Endodermal cell (in vitro differentiated cells): ENCODE measurements at regions not wholly inside any gene's neighbourhood (a gene's known extent, or its start where the extent isn't known, plus 50 kb on each side); places are given as distances from the start of the nearest gene placed in this dataset.

ENCODE experiments used
- DNase-seq: peaks from one replicate; pipeline ENCODE4 v3.0.0-alpha.2; 2017
- H3K27ac ChIP-seq: 2 replicates; pipeline ENCODE4 v1.5.1; 2013; ENCODE audit warnings: mild to moderate bottlenecking, low read depth, low read length, moderate library complexity
- H3K27me3 ChIP-seq: 2 replicates; pipeline ENCODE4 v1.6.1; 2013; ENCODE audit warnings: mild to moderate bottlenecking, low read length, moderate library complexity; ENCODE audit not compliant: insufficient read depth, control insufficient read depth, poor library complexity, severe bottlenecking
- H3K36me3 ChIP-seq: 2 replicates; pipeline ENCODE4 v1.7.0; 2013; ENCODE audit warnings: mild to moderate bottlenecking, low read length, moderate library complexity; ENCODE audit not compliant: control insufficient read depth, insufficient read depth
- H3K4me1 ChIP-seq: one replicate; pipeline ENCODE4 v1.7.0; 2013; ENCODE audit warnings: low read length; ENCODE audit not compliant: control insufficient read depth, insufficient read depth
- H3K4me3 ChIP-seq: 2 replicates; pipeline ENCODE4 v1.5.1; 2013; ENCODE audit warnings: mild to moderate bottlenecking, low read length, moderate library complexity
- H3K9ac ChIP-seq: 2 replicates; pipeline ENCODE4 v1.6.1; 2013; ENCODE audit warnings: mild to moderate bottlenecking, low read length, moderate library complexity; ENCODE audit not compliant: poor library complexity, severe bottlenecking; ENCODE audit errors: extremely low read depth
- H3K9me3 ChIP-seq: 2 replicates; pipeline ENCODE4 v1.6.1; 2013; ENCODE audit warnings: mild to moderate bottlenecking, low read length, moderate library complexity; ENCODE audit not compliant: control insufficient read depth
- H3K27ac Mint-ChIP-seq: 2 replicates; pipeline ENCODE4 v1.8.0; 2020; ENCODE audit warnings: mixed read lengths
- H3K27me3 Mint-ChIP-seq: 2 replicates; pipeline ENCODE4 v1.8.0; 2021; ENCODE audit warnings: mild to moderate bottlenecking, mixed read lengths; ENCODE audit not compliant: insufficient read depth
- H3K36me3 Mint-ChIP-seq: 2 replicates; pipeline ENCODE4 v1.8.0; 2020; ENCODE audit warnings: low read depth, mixed read lengths
- H3K4me1 Mint-ChIP-seq: 2 replicates; pipeline ENCODE4 v1.8.0; 2020; ENCODE audit warnings: mixed read lengths
- H3K4me3 Mint-ChIP-seq: 2 replicates; pipeline ENCODE4 v1.8.0; 2020; ENCODE audit warnings: mild to moderate bottlenecking, moderate library complexity, mixed read lengths
- H3K9me3 Mint-ChIP-seq: 2 replicates; pipeline ENCODE4 v1.8.0; 2020; ENCODE audit warnings: mild to moderate bottlenecking, mixed read lengths
- WGBS, 2 experiments: methylation state at CpG; one replicate each; pipeline versions ENCODE4 v1.1.5 to v1.1.7; 2013; ENCODE audit warnings: missing lambda C conversion rate in 2 of 2, mixed read lengths in 1 of 2; ENCODE audit not compliant: insufficient coverage in 1 of 2, insufficient read length in 1 of 2; 5-methylcytosine and 5-hydroxymethylcytosine counted together
- TF ChIP-seq, protein P1 (sequence below): fragments of 200-600 bp; sonication (generic); conservative IDR thresholded peaks from 2 replicates; pipeline ENCODE4 v1.5.0; 2021; ENCODE audit warnings: antibody characterized with exemption, mild to moderate bottlenecking

DNA sequence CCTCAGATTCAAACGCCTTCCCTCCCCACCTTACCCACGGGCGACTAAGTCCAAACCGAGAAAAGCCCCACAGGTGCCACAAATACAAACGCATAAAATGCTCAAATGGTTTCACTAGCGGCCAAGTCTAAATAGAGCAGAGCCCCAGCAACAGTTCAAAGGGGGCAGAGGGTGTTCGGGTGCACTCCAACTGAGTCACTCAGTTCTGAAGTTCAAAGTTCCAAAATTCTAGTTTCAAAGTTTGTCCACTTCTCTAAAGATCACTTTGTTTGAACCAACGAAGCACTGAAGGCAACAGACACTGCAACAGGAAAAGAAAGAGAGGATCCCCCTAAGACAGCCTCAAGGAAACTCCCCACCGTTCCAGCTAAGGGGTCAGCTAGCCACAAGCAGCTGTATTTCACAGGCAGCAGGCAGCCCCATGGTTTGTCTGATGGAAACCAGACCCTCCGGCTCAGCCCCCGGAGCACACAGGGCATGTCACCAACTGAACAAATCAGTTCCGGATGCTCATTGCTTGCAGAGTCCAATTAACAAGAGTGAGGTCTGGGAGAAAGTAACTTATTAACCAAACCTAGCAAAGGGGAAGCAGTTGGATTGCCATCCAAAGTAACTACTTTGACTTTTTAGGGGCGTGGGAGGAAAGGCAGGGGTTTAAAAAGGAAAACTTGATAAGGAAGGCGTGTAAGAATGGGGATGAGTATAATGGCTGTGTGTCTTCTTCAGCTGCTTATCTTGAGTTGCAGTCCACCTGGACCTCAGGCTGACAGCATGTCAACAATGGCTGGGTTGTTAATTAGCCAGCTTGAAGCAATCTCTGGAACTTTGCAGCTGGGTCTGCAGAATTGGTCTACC lies 1423.9 kb upstream of the PRMT6 start:
- no peaks in the 10 kb centered on the region for H3K27me3 Mint-ChIP-seq
- peak; percentile 54 for DNase-seq
- H3K4me1 Mint-ChIP-seq, result peaks cover 28% of the 10 kb centered on the region
- H3K4me3 Mint-ChIP-seq, result peak overlapping the region; percentile 20
- Histone ChIP-seq H3K9ac (no peak overlapping the region), H3K4me3 (peak overlapping the region; percentile 26), H3K9me3 (no peaks in the 10 kb centered on the region), H3K27ac (no peak overlapping the region), H3K27me3 (no peaks in the 10 kb centered on the region), H3K4me1 (no peaks in the 10 kb centered on the region), H3K36me3 (no peaks in the 10 kb centered on the region)
- WGBS, 2 experiments, result 82 to 87% methylated on average over 4 to 14 of the region's 14 CpGs
- peaks cover 3% of the 10 kb centered on the region for H3K36me3 Mint-ChIP-seq
- peaks cover 13% of the 10 kb centered on the region for H3K9me3 Mint-ChIP-seq
- TF ChIP-seq, protein P1, sequence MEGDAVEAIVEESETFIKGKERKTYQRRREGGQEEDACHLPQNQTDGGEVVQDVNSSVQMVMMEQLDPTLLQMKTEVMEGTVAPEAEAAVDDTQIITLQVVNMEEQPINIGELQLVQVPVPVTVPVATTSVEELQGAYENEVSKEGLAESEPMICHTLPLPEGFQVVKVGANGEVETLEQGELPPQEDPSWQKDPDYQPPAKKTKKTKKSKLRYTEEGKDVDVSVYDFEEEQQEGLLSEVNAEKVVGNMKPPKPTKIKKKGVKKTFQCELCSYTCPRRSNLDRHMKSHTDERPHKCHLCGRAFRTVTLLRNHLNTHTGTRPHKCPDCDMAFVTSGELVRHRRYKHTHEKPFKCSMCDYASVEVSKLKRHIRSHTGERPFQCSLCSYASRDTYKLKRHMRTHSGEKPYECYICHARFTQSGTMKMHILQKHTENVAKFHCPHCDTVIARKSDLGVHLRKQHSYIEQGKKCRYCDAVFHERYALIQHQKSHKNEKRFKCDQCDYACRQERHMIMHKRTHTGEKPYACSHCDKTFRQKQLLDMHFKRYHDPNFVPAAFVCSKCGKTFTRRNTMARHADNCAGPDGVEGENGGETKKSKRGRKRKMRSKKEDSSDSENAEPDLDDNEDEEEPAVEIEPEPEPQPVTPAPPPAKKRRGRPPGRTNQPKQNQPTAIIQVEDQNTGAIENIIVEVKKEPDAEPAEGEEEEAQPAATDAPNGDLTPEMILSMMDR, result no peak
- H3K27ac Mint-ChIP-seq, result peak overlapping the region; percentile 56

DNA sequence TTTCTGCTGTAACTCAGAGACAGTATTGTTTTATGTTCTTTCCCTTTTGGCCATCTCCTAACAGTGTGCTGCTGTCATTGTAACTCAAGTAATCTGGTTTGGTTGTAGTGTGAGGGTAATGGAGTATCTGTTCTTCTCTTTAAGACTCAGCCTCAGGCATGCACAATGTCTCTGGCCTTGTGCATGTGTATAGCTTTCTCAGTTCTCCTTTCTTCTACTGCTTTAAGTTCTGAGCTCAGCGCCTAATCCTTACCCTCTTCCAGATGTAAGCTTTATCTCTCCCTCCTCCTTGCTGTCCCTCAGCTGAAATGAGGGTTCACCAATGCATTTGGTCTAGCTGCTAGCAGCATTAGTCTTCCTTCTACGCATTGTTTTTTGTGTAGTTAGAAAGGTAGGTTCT lies 1420.4 kb upstream of the PRMT6 start:
- Mint-ChIP-seq H3K27ac (no peak overlapping the region), H3K27me3 (no peaks in the 10 kb centered on the region), H3K4me3 (no peak overlapping the region), H3K4me1 (peaks cover 28% of the 10 kb centered on the region), H3K36me3 (no peaks in the 10 kb centered on the region), H3K9me3 (peaks cover 5% of the 10 kb centered on the region)
- Histone ChIP-seq H3K9me3 (no peaks in the 10 kb centered on the region), H3K4me1 (no peaks in the 10 kb centered on the region), H3K27me3 (no peaks in the 10 kb centered on the region), H3K9ac (no peak overlapping the region), H3K4me3 (no peak overlapping the region), H3K27ac (no peak overlapping the region), H3K36me3 (no peaks in the 10 kb centered on the region)
- no peak for DNase-seq
- 60 to 100% methylated on average over 1 to 2 of the region's 2 CpGs for WGBS, 2 experiments
- TF ChIP-seq, protein P1, result no peak

DNA sequence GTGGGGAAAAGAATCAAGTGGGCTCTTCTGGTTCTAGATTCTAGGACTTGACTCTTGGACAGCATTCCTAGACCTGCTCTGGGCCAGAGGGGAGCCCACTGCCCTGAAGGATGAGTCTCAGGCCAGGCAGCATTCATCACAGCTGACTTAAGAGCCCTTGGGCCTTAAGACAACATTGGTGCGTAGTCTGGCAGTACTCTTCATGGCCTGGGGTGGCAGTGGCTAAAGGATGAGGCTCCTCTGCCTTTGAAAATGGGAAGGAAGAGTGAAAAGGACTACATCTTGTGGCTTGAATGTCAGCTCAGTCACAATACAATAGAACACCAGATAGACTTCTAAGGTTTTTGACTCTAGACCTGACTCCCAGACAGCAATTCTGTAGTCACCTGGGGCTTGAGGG lies 1415.1 kb upstream of the PRMT6 start:
- DNase-seq, result peak; percentile 69

More for the DNA sequence above, 1415.1 kb upstream of the PRMT6 start:
- Histone ChIP-seq H3K27ac (no peak overlapping the region), H3K9me3 (no peaks in the 10 kb centered on the region), H3K9ac (no peak overlapping the region), H3K4me1 (no peaks in the 10 kb centered on the region), H3K36me3 (no peaks in the 10 kb centered on the region), H3K27me3 (no peaks in the 10 kb centered on the region), H3K4me3 (no peak overlapping the region)
- no peak overlapping the region for H3K27ac Mint-ChIP-seq
- 79% methylated on average over 1 of the region's 1 CpG; no CpG with 5 or more reads in 1 of the 2 experiments for WGBS, 2 experiments
- no peak overlapping the region for H3K4me3 Mint-ChIP-seq
- no peaks in the 10 kb centered on the region for H3K27me3 Mint-ChIP-seq
- H3K4me1 Mint-ChIP-seq, result peaks cover 2% of the 10 kb centered on the region
- TF ChIP-seq, protein P1, result peak; percentile 58
- no peaks in the 10 kb centered on the region for H3K36me3 Mint-ChIP-seq
- H3K9me3 Mint-ChIP-seq, result no peaks in the 10 kb centered on the region
